ENCODE measurements at regions not wholly inside any gene's neighbourhood (a gene's known extent, or its start where the extent isn't known, plus 50 kb on each side); places are given as distances from the start of the nearest gene placed in this dataset.

DNA sequence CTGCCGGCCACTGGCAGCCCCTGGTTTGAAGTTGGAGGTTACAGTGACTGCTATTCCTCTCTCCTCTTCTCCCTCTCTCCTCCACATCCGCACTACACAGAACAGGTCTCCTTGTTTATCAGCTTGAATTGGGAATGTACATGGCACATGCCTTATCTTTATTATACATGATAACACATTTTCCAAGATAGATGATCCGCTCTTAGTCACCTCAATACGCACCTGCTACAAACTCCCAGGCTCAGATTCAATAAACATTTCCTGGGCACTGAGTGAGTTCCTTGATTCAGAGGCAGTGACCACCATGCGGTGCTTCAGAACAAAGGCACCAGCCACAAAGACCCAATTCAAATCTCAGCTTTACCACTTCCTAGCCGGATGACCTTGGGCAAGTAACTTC is 227.7 kb downstream of the TSHZ3 start:
- H3K27me3 ChIP-seq (ENCODE audit: insufficient read depth, poor library complexity, severe bottlenecking) = no peaks in the 10 kb centered on the region
- no peak for DNase-seq (ENCODE audit: low read depth in 1 of 2, low spot score in 1 of 2)
- no peak overlapping the region for H3K27ac ChIP-seq (replicated peaks)
- no peak overlapping the region for H3K4me3 ChIP-seq (replicated peaks; ENCODE audit: insufficient read depth, low read length)
- TF ChIP-seq GABPA (IDR thresholded peaks at IDR 0.05; ENCODE audit: low read depth) = no peak
- TF ChIP-seq, protein P1, sequence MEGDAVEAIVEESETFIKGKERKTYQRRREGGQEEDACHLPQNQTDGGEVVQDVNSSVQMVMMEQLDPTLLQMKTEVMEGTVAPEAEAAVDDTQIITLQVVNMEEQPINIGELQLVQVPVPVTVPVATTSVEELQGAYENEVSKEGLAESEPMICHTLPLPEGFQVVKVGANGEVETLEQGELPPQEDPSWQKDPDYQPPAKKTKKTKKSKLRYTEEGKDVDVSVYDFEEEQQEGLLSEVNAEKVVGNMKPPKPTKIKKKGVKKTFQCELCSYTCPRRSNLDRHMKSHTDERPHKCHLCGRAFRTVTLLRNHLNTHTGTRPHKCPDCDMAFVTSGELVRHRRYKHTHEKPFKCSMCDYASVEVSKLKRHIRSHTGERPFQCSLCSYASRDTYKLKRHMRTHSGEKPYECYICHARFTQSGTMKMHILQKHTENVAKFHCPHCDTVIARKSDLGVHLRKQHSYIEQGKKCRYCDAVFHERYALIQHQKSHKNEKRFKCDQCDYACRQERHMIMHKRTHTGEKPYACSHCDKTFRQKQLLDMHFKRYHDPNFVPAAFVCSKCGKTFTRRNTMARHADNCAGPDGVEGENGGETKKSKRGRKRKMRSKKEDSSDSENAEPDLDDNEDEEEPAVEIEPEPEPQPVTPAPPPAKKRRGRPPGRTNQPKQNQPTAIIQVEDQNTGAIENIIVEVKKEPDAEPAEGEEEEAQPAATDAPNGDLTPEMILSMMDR (IDR thresholded peaks at IDR 0.05; ENCODE audit: insufficient read depth, low read length) = no peak
- no peak for TF ChIP-seq POLR2AphosphoS5 (IDR thresholded peaks at IDR 0.05; ENCODE audit: low read depth)
- TF ChIP-seq SPI1 (IDR thresholded peaks at IDR 0.05; ENCODE audit: borderline replicate concordance, low read depth) = no peak
- TF ChIP-seq, protein P2, sequence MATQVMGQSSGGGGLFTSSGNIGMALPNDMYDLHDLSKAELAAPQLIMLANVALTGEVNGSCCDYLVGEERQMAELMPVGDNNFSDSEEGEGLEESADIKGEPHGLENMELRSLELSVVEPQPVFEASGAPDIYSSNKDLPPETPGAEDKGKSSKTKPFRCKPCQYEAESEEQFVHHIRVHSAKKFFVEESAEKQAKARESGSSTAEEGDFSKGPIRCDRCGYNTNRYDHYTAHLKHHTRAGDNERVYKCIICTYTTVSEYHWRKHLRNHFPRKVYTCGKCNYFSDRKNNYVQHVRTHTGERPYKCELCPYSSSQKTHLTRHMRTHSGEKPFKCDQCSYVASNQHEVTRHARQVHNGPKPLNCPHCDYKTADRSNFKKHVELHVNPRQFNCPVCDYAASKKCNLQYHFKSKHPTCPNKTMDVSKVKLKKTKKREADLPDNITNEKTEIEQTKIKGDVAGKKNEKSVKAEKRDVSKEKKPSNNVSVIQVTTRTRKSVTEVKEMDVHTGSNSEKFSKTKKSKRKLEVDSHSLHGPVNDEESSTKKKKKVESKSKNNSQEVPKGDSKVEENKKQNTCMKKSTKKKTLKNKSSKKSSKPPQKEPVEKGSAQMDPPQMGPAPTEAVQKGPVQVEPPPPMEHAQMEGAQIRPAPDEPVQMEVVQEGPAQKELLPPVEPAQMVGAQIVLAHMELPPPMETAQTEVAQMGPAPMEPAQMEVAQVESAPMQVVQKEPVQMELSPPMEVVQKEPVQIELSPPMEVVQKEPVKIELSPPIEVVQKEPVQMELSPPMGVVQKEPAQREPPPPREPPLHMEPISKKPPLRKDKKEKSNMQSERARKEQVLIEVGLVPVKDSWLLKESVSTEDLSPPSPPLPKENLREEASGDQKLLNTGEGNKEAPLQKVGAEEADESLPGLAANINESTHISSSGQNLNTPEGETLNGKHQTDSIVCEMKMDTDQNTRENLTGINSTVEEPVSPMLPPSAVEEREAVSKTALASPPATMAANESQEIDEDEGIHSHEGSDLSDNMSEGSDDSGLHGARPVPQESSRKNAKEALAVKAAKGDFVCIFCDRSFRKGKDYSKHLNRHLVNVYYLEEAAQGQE (IDR thresholded peaks at IDR 0.05; ENCODE audit: insufficient replicate concordance, low read depth) = no peak

- no peak for TF ChIP-seq SPI1 (IDR thresholded peaks at IDR 0.05; ENCODE audit: borderline replicate concordance, low read depth)
- TF ChIP-seq, protein P1 (IDR thresholded peaks at IDR 0.05; ENCODE audit: insufficient read depth, low read length) = no peak
- TF ChIP-seq GABPA (IDR thresholded peaks at IDR 0.05; ENCODE audit: low read depth) = no peak
- TF ChIP-seq, protein P2 (IDR thresholded peaks at IDR 0.05; ENCODE audit: insufficient replicate concordance, low read depth) = no peak
- TF ChIP-seq POLR2AphosphoS5 (IDR thresholded peaks at IDR 0.05; ENCODE audit: low read depth) = no peak
- DNase-seq (ENCODE audit: low read depth in 1 of 2, low spot score in 1 of 2) = no peak
- Histone ChIP-seq H3K4me3 (replicated peaks; ENCODE audit: insufficient read depth, low read length) (no peak overlapping the region), H3K27ac (replicated peaks) (no peak overlapping the region), H3K27me3 (ENCODE audit: insufficient read depth, poor library complexity, severe bottlenecking) (no peaks in the 10 kb centered on the region)
These were observed 228.3 kb downstream of the TSHZ3 start for GRCh38 chr19:31120952-31121351.

GRCh38 chr19:31119951-31120690 is 229.1 kb downstream of the TSHZ3 start:
- no peak overlapping the region for H3K4me3 ChIP-seq (replicated peaks; ENCODE audit: insufficient read depth, low read length)
- H3K27ac ChIP-seq (replicated peaks) = no peak overlapping the region
- TF ChIP-seq, protein P1 (IDR thresholded peaks at IDR 0.05; ENCODE audit: insufficient read depth, low read length) = no peak
- TF ChIP-seq, protein P2 (IDR thresholded peaks at IDR 0.05; ENCODE audit: insufficient replicate concordance, low read depth) = no peak
- no peak for TF ChIP-seq SPI1 (IDR thresholded peaks at IDR 0.05; ENCODE audit: borderline replicate concordance, low read depth)
- no peak for DNase-seq (ENCODE audit: low read depth in 1 of 2, low spot score in 1 of 2)
- peaks cover 4% of the 10 kb centered on the region for H3K27me3 ChIP-seq (ENCODE audit: insufficient read depth, poor library complexity, severe bottlenecking)
